Endothelial cell (in vitro differentiated cells): ENCODE measurements at regions not wholly inside any gene's neighbourhood (a gene's known extent, or its start where the extent isn't known, plus 50 kb on each side); places are given as distances from the start of the nearest gene placed in this dataset.

Experiments used
- DNase-seq: peaks from one replicate; pipeline ENCODE4 v3.0.0; 2021; ENCODE audit warnings: low spot score
- H3K27ac Mint-ChIP-seq: one replicate; pipeline ENCODE4 v1.8.0; 2021; ENCODE audit warnings: mixed read lengths, inconsistent platforms; ENCODE audit not compliant: unreplicated experiment
- H3K27me3 Mint-ChIP-seq: one replicate; pipeline ENCODE4 v1.8.0; 2021; ENCODE audit warnings: mild to moderate bottlenecking, moderate library complexity, mixed read lengths, inconsistent platforms; ENCODE audit not compliant: unreplicated experiment
- H3K36me3 Mint-ChIP-seq: one replicate; pipeline ENCODE4 v1.8.0; 2021; ENCODE audit warnings: mild to moderate bottlenecking, low read depth, mixed read lengths, inconsistent platforms; ENCODE audit not compliant: unreplicated experiment
- H3K4me1 Mint-ChIP-seq: one replicate; pipeline ENCODE4 v1.8.0; 2021; ENCODE audit warnings: mild to moderate bottlenecking, mixed read lengths, inconsistent platforms; ENCODE audit not compliant: unreplicated experiment
- H3K4me3 Mint-ChIP-seq: one replicate; pipeline ENCODE4 v1.8.0; 2021; ENCODE audit warnings: mild to moderate bottlenecking, mixed read lengths, inconsistent platforms; ENCODE audit not compliant: unreplicated experiment
- H3K9me3 Mint-ChIP-seq: one replicate; pipeline ENCODE4 v1.8.0; 2021; ENCODE audit warnings: mixed read lengths, inconsistent platforms; ENCODE audit not compliant: unreplicated experiment
- CTCF ChIP-seq: fragments of 200-600 bp; sonication (generic); IDR thresholded peaks from one replicate; pipeline ENCODE4 v1.5.0; 2021; ENCODE audit warnings: antibody characterized with exemption; ENCODE audit not compliant: unreplicated experiment

- no peaks in the 10 kb centered on the region for H3K9me3 Mint-ChIP-seq
- no peaks in the 10 kb centered on the region for H3K27me3 Mint-ChIP-seq
- H3K4me3 Mint-ChIP-seq = no peak overlapping the region
- H3K4me1 Mint-ChIP-seq = peaks cover 4% of the 10 kb centered on the region
- DNase-seq = no peak
- no peaks in the 10 kb centered on the region for H3K36me3 Mint-ChIP-seq
- no peak for TF ChIP-seq CTCF
- no peak overlapping the region for H3K27ac Mint-ChIP-seq
These were observed 306.8 kb downstream of the KCNRG start for GRCh38 chr13:50322006-50322405.

- Mint-ChIP-seq H3K27me3 (no peaks in the 10 kb centered on the region), H3K4me1 (peaks cover 4% of the 10 kb centered on the region)
These were observed 308.3 kb downstream of the KCNRG start for GRCh38 chr13:50323440-50324065.

GRCh38 chr13:50326271-50326670 lies 311.0 kb downstream of the KCNRG start:
- H3K27ac Mint-ChIP-seq = no peak overlapping the region
- H3K4me3 Mint-ChIP-seq = no peak overlapping the region

More at GRCh38 chr13:50323440-50324065, 308.3 kb downstream of the KCNRG start:
- no peak for DNase-seq
- Mint-ChIP-seq H3K9me3 (no peaks in the 10 kb centered on the region), H3K4me3 (no peak overlapping the region), H3K27ac (no peak overlapping the region), H3K36me3 (no peaks in the 10 kb centered on the region)
- TF ChIP-seq CTCF = no peak

GRCh38 chr13:50326811-50327210 lies 311.6 kb downstream of the KCNRG start:
- no peaks in the 10 kb centered on the region for H3K4me1 Mint-ChIP-seq
- no peak for TF ChIP-seq CTCF

More at GRCh38 chr13:50326271-50326670, 311.0 kb downstream of the KCNRG start:
- Mint-ChIP-seq H3K27me3 (no peaks in the 10 kb centered on the region), H3K9me3 (no peaks in the 10 kb centered on the region), H3K36me3 (no peaks in the 10 kb centered on the region), H3K4me1 (no peaks in the 10 kb centered on the region)
- TF ChIP-seq CTCF = no peak
- DNase-seq = no peak

GRCh38 chr13:50334115-50334778 lies 319.0 kb downstream of the KCNRG start:
- no peak for TF ChIP-seq CTCF
- H3K9me3 Mint-ChIP-seq = no peaks in the 10 kb centered on the region
- no peak for DNase-seq

More at GRCh38 chr13:50326811-50327210, 311.6 kb downstream of the KCNRG start:
- Mint-ChIP-seq H3K27me3 (no peaks in the 10 kb centered on the region), H3K27ac (no peak overlapping the region), H3K36me3 (no peaks in the 10 kb centered on the region), H3K9me3 (no peaks in the 10 kb centered on the region), H3K4me3 (no peak overlapping the region)
- DNase-seq = no peak

More at GRCh38 chr13:50334115-50334778, 319.0 kb downstream of the KCNRG start:
- H3K4me1 Mint-ChIP-seq = no peaks in the 10 kb centered on the region
- H3K27ac Mint-ChIP-seq = no peak overlapping the region
- peaks cover 2% of the 10 kb centered on the region for H3K27me3 Mint-ChIP-seq
- no peaks in the 10 kb centered on the region for H3K36me3 Mint-ChIP-seq
- H3K4me3 Mint-ChIP-seq = no peak overlapping the region
